ENCODE measurements at regions not wholly inside any gene's neighbourhood (a gene's known extent, or its start where the extent isn't known, plus 50 kb on each side); places are given as distances from the start of the nearest gene placed in this dataset.

GRCh38 chr20:12641619-12642018 is 367.2 kb upstream of the SPTLC3 start:
- POLR2A ChIA-PET, result no interaction called here
- TF ChIP-seq CTBP1 (IDR thresholded peaks at IDR 0.05; ENCODE audit: borderline replicate concordance) (no peak), BHLHE40 (IDR thresholded peaks at IDR 0.05; ENCODE audit: borderline replicate concordance) (no peak), SP1 (IDR thresholded peaks at IDR 0.05) (no peak), FOXA1 (IDR thresholded peaks at IDR 0.05) (no peak), TARDBP (IDR thresholded peaks at IDR 0.05) (no peak), LEF1 (IDR thresholded peaks at IDR 0.05; ENCODE audit: borderline replicate concordance) (no peak), ZNF384 (IDR thresholded peaks at IDR 0.05) (no peak), PKNOX1 (IDR thresholded peaks at IDR 0.05) (no peak), NFRKB (IDR thresholded peaks at IDR 0.05) (no peak), FOXM1 (IDR thresholded peaks at IDR 0.05; ENCODE audit: borderline replicate concordance) (no peak), L3MBTL2 (conservative IDR thresholded peaks at IDR 0.05) (no peak), FOXK2 (IDR thresholded peaks at IDR 0.05) (no peak)
- CTCF ChIA-PET, result no interaction called here
- no peak for DNase-seq (ENCODE audit: extremely low spot score)

GRCh38 chr20:12644461-12644860 is 364.3 kb upstream of the SPTLC3 start:
- CTCF ChIA-PET, result no interaction called here

GRCh38 chr20:12649234-12649633 is 359.5 kb upstream of the SPTLC3 start:
- CTCF ChIA-PET, result no interaction called here
- POLR2A ChIA-PET, result no interaction called here
- DNase-seq (ENCODE audit: extremely low spot score), result no peak
- TF ChIP-seq HDGF (IDR thresholded peaks at IDR 0.05; ENCODE audit: borderline replicate concordance) (no peak), CTBP1 (IDR thresholded peaks at IDR 0.05; ENCODE audit: borderline replicate concordance) (no peak), ARNT (IDR thresholded peaks at IDR 0.05) (no peak), FOXA1 (IDR thresholded peaks at IDR 0.05) (no peak), SUZ12 (IDR thresholded peaks at IDR 0.05) (no peak), NFRKB (IDR thresholded peaks at IDR 0.05) (no peak), SP1 (IDR thresholded peaks at IDR 0.05) (no peak), PKNOX1 (IDR thresholded peaks at IDR 0.05) (no peak), LEF1 (IDR thresholded peaks at IDR 0.05; ENCODE audit: borderline replicate concordance) (no peak), FOXM1 (IDR thresholded peaks at IDR 0.05; ENCODE audit: borderline replicate concordance) (no peak), L3MBTL2 (conservative IDR thresholded peaks at IDR 0.05) (no peak), FOXK2 (IDR thresholded peaks at IDR 0.05) (no peak), ZNF384 (IDR thresholded peaks at IDR 0.05) (no peak)

More at GRCh38 chr20:12644461-12644860, 364.3 kb upstream of the SPTLC3 start:
- POLR2A ChIA-PET, result no interaction called here
- TF ChIP-seq ZNF384 (IDR thresholded peaks at IDR 0.05) (no peak), L3MBTL2 (conservative IDR thresholded peaks at IDR 0.05) (no peak), NFRKB (IDR thresholded peaks at IDR 0.05) (no peak), FOXM1 (IDR thresholded peaks at IDR 0.05; ENCODE audit: borderline replicate concordance) (no peak), SUZ12 (IDR thresholded peaks at IDR 0.05) (no peak), HDGF (IDR thresholded peaks at IDR 0.05; ENCODE audit: borderline replicate concordance) (no peak), PKNOX1 (IDR thresholded peaks at IDR 0.05) (no peak), FOXA1 (IDR thresholded peaks at IDR 0.05) (no peak), TARDBP (IDR thresholded peaks at IDR 0.05) (no peak), BHLHE40 (IDR thresholded peaks at IDR 0.05; ENCODE audit: borderline replicate concordance) (no peak), ELF4 (IDR thresholded peaks at IDR 0.05) (no peak), LEF1 (IDR thresholded peaks at IDR 0.05; ENCODE audit: borderline replicate concordance) (no peak), ARNT (IDR thresholded peaks at IDR 0.05) (no peak), FOXK2 (IDR thresholded peaks at IDR 0.05) (no peak), SP1 (IDR thresholded peaks at IDR 0.05) (no peak), CTBP1 (IDR thresholded peaks at IDR 0.05; ENCODE audit: borderline replicate concordance) (no peak)
- no peak for DNase-seq (ENCODE audit: extremely low spot score)

DNA sequence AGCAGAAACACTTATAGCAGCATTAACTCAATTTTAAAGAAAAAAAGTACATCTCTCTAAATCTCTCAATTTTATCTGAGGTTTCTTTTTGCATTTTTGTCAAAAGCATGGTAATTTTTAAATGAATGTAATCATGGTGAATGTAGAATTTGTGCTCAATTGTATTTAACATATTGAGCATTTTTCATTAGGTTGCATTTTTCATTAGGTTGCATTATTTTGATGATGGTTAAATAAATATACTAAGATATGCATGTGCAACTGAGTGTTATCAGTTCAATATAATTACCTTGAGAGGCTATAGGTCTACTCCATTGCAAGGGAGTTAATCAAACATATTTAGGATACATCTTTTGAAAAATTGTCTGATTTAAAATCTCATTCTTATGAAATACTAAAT is 355.1 kb upstream of the SPTLC3 start:
- CTCF ChIA-PET, result no interaction called here
- POLR2A ChIA-PET, result no interaction called here
- TF ChIP-seq ELF4 (IDR thresholded peaks at IDR 0.05) (no peak), SP1 (IDR thresholded peaks at IDR 0.05) (no peak), ZNF384 (IDR thresholded peaks at IDR 0.05) (no peak), BHLHE40 (IDR thresholded peaks at IDR 0.05; ENCODE audit: borderline replicate concordance) (no peak), NFRKB (IDR thresholded peaks at IDR 0.05) (no peak), LEF1 (IDR thresholded peaks at IDR 0.05; ENCODE audit: borderline replicate concordance) (no peak), PKNOX1 (IDR thresholded peaks at IDR 0.05) (no peak), TARDBP (IDR thresholded peaks at IDR 0.05) (no peak), FOXM1 (IDR thresholded peaks at IDR 0.05; ENCODE audit: borderline replicate concordance) (no peak), HDGF (IDR thresholded peaks at IDR 0.05; ENCODE audit: borderline replicate concordance) (no peak), CTBP1 (IDR thresholded peaks at IDR 0.05; ENCODE audit: borderline replicate concordance) (no peak), SUZ12 (IDR thresholded peaks at IDR 0.05) (no peak), L3MBTL2 (conservative IDR thresholded peaks at IDR 0.05) (no peak), ARNT (IDR thresholded peaks at IDR 0.05) (no peak), FOXA1 (IDR thresholded peaks at IDR 0.05) (no peak), FOXK2 (IDR thresholded peaks at IDR 0.05) (no peak)
- DNase-seq (ENCODE audit: extremely low spot score), result no peak

- POLR2A ChIA-PET, result no interaction called here
- no peak for TF ChIP-seq TARDBP (IDR thresholded peaks at IDR 0.05)
- no peak for TF ChIP-seq BHLHE40 (IDR thresholded peaks at IDR 0.05; ENCODE audit: borderline replicate concordance)
- no peak for TF ChIP-seq SP1 (IDR thresholded peaks at IDR 0.05)
- TF ChIP-seq LEF1 (IDR thresholded peaks at IDR 0.05; ENCODE audit: borderline replicate concordance), result no peak
- TF ChIP-seq ELF4 (IDR thresholded peaks at IDR 0.05), result no peak
- no peak for TF ChIP-seq CTBP1 (IDR thresholded peaks at IDR 0.05; ENCODE audit: borderline replicate concordance)
- TF ChIP-seq FOXA1 (IDR thresholded peaks at IDR 0.05), result no peak
- TF ChIP-seq PKNOX1 (IDR thresholded peaks at IDR 0.05), result no peak
- no peak for TF ChIP-seq ZNF384 (IDR thresholded peaks at IDR 0.05)
- no peak for TF ChIP-seq L3MBTL2 (conservative IDR thresholded peaks at IDR 0.05)
- TF ChIP-seq SUZ12 (IDR thresholded peaks at IDR 0.05), result no peak
- TF ChIP-seq HDGF (IDR thresholded peaks at IDR 0.05; ENCODE audit: borderline replicate concordance), result no peak
- no peak for TF ChIP-seq ARNT (IDR thresholded peaks at IDR 0.05)
- CTCF ChIA-PET, result no interaction called here
- DNase-seq (ENCODE audit: extremely low spot score), result no peak
Measured at GRCh38 chr20:12659942-12660341, 348.8 kb upstream of the SPTLC3 start.

Data from HEK293T (cell line).